ENCODE measurements at regions not wholly inside any gene's neighbourhood (a gene's known extent, or its start where the extent isn't known, plus 50 kb on each side); places are given as distances from the start of the nearest gene placed in this dataset.
A peak's percentile ranks its signal among the peaks of the same experiment; 100 is the strongest.

- TF ChIP-seq, protein P1, sequence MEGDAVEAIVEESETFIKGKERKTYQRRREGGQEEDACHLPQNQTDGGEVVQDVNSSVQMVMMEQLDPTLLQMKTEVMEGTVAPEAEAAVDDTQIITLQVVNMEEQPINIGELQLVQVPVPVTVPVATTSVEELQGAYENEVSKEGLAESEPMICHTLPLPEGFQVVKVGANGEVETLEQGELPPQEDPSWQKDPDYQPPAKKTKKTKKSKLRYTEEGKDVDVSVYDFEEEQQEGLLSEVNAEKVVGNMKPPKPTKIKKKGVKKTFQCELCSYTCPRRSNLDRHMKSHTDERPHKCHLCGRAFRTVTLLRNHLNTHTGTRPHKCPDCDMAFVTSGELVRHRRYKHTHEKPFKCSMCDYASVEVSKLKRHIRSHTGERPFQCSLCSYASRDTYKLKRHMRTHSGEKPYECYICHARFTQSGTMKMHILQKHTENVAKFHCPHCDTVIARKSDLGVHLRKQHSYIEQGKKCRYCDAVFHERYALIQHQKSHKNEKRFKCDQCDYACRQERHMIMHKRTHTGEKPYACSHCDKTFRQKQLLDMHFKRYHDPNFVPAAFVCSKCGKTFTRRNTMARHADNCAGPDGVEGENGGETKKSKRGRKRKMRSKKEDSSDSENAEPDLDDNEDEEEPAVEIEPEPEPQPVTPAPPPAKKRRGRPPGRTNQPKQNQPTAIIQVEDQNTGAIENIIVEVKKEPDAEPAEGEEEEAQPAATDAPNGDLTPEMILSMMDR (IDR thresholded peaks at IDR 0.05), result no peak
- no peak for TF ChIP-seq POLR2A (IDR thresholded peaks at IDR 0.05)
- Histone ChIP-seq H3K9me3 (no peaks in the 10 kb centered on the region), H3K4me1 (no peaks in the 10 kb centered on the region), H3K36me3 (no peaks in the 10 kb centered on the region), H3K27ac (no peak overlapping the region), H3K4me3 (no peak overlapping the region), H3K27me3 (no peaks in the 10 kb centered on the region)
- 57% methylated on average over 5 of the region's 5 CpGs for WGBS (ENCODE audit: insufficient coverage, low coverage, low lambda C conversion rate, missing lambda C conversion rate)
- ATAC-seq, result no peak
- intact Hi-C loops (cut with DNase I), result loop anchor here in 1 of 2 donors (10.0 kb wide), 1 partner anchor 275 kb away; no protein-coding TSS in a partner anchor
- DNase-seq, result peak in 1 of 3 donors; percentile 23
Measured at GRCh38 chr4:184269879-184270430, 52.3 kb upstream of the ENPP6 start.

DNA sequence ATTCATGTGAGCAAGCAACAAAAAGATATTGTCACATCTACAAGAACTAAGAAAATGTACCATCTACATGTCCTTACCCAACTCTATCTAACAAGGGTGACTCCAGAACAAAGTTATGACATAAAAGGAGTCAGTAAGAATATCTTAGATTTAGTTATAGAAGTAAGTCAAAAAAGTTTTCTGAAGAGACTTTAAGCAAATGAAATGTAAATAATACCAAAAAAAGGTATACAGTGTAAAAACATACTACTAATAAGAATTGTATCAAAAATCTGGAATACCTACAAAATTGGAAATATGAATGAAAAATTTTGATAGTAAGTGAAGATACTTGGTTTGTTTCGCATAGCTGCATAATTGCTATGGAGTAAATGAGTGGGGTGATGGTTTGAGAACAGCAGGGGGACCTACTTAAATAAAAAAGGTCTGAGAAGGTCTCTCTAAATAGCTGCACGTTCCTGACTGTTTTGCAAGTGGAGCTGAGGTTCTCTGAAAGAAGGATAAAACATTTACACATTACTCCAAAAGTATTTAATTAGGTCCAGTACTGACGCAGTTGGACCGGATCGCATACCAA, 51.0 kb upstream of the ENPP6 start:
- peak overlapping the region in 1 of 3 donors; percentile 37 for H3K4me3 ChIP-seq
- no peaks in the 10 kb centered on the region for H3K36me3 ChIP-seq
- intact Hi-C loops (cut with DNase I), result no loop called here
- no peaks in the 10 kb centered on the region for H3K4me1 ChIP-seq
- no peak for TF ChIP-seq POLR2A (IDR thresholded peaks at IDR 0.05)
- TF ChIP-seq, protein P1 (IDR thresholded peaks at IDR 0.05), result no peak
- no peaks in the 10 kb centered on the region for H3K27me3 ChIP-seq
- DNase-seq (no peak), ATAC-seq (no peak)
- 59% methylated on average over 5 of the region's 5 CpGs for WGBS (ENCODE audit: insufficient coverage, low coverage, low lambda C conversion rate, missing lambda C conversion rate)
- H3K9me3 ChIP-seq, result no peaks in the 10 kb centered on the region
- peak overlapping the region in 2 of 3 donors; percentile 61 to 65 for H3K27ac ChIP-seq

- Histone ChIP-seq H3K4me3 (peak overlapping the region in 1 of 3 donors; percentile 37), H3K27me3 (no peaks in the 10 kb centered on the region), H3K27ac (peak overlapping the region; percentile 20 to 65 (median 61)), H3K9me3 (no peaks in the 10 kb centered on the region), H3K4me1 (no peaks in the 10 kb centered on the region), H3K36me3 (no peaks in the 10 kb centered on the region)
- peak; percentile 58 to 84 (median 64) for ATAC-seq
- TF ChIP-seq, protein P1 (IDR thresholded peaks at IDR 0.05), result no peak
- TF ChIP-seq POLR2A (IDR thresholded peaks at IDR 0.05), result peak; percentile 20
- intact Hi-C loops (cut with DNase I), result no loop called here
- WGBS (ENCODE audit: insufficient coverage, low coverage, low lambda C conversion rate, missing lambda C conversion rate), result 72% methylated on average over 19 of the region's 23 CpGs
- DNase-seq, result peak; percentile 54 to 70 (median 59)
Measured at GRCh38 chr4:184267673-184268583, 50.3 kb upstream of the ENPP6 start.

Small RNA genes in the stretch of these regions (small RNA-seq; reads per million reads assigned to genes)
- gene RN7SL28P, result 0 reads per million in 2 experiments

All from right lobe of liver (tissue), 6 donors.